GM21717 (cell line): ENCODE measurements at regions not wholly inside any gene's neighbourhood (a gene's known extent, or its start where the extent isn't known, plus 50 kb on each side); places are given as distances from the start of the nearest gene placed in this dataset.
A peak's percentile ranks its signal among the peaks of the same experiment; 100 is the strongest.
"Not testable (repeated sequence)": the region's sequence is repeated elsewhere in the genome, so short reads cannot be mapped to it uniquely, and the experiment has no call there.

ENCODE experiments used
- ATAC-seq: cut with Tn5 transposase; IDR thresholded peaks from one replicate; pipeline ENCODE4 v1.9.1; 2021; ENCODE audit warnings: mild to moderate bottlenecking, moderate library complexity; ENCODE audit not compliant: unreplicated experiment

DNA sequence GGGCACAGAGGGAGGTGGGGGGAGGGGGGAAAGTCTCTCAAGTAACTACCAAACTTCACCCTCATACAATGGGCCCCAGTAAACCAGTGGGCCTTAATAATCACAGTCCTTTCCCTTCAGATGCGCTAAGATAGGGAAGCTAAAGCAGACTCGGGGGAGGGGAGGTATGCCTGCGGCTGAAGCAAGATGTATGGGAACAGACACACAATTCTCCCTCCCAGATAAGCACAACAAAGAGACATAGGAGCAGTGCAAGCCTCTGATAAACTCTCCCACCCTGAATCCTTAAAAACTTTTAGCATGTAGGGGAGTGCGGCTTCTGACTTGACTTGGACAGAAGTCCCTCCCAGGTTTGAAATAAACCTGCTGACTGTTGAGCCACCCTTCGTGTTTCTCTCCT is 54.7 kb downstream of the PROP1 start:
- ATAC-seq: not testable (repeated sequence)

DNA sequence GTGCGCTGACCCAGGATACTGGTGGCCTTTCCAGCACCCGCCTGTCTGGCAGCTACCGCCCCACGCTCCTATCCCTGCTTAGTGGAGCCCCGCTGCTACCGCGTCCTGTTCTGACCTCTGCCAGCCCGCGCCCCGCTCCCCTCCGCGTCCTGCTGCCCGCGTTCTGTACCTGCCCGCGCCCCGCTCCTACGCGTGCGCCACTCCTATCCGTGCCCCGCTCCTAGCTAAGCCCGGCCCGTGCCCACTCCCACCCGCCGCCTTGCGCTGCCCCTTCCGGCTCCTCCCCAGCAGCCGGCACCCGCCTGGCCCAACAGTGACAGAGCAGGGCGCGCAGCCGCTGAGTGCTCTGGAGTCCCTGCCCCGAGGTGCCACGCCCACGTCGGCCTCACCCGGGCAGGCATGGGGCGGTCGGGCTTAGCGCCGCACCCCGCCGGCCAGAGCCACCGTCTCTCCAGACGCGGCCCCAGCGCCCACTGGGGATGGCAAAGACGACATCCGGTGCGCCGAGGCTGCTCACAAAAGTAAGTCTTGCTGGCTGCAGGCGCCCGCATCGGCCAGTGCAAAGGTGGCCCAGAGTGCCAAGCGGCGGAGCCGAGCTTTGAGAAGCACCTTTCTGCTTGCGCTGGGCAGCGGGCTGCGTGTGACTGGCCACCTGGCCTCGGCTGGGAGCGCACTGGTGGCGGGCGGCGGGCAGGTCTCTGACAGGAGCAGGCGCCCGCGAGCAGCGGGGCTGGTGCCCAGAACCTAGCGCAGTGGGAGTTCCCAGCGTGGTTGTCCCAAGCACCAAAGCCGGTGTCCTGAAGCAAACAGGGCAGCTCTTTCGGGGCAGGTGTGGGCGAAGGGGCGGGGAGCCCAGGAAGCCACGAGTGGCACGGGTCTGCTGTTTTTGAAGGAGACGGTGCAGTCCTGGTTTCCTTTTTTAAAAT is 56.5 kb downstream of the PROP1 start:
- not testable (repeated sequence) for ATAC-seq

DNA sequence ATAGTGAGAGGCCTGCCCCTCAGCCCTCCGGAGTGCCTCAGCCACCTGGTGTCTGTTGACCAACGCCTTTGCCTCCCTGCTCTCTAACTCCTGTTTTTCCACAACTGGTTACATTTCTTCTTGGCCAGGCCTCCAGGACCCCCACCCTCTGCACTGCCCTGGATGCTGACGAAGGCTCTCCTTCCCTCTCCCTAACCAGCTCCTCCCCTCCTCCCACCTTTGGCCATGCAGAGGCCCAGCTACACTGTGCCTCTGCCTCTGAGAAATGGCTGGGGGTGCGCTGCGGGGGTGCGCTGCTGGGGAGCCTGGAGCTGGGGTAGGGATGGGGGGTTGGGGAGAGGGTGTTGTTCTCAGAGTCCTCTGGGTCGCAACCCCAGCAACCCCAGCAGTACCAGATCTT is 57.3 kb downstream of the PROP1 start:
- not testable (repeated sequence) for ATAC-seq

DNA sequence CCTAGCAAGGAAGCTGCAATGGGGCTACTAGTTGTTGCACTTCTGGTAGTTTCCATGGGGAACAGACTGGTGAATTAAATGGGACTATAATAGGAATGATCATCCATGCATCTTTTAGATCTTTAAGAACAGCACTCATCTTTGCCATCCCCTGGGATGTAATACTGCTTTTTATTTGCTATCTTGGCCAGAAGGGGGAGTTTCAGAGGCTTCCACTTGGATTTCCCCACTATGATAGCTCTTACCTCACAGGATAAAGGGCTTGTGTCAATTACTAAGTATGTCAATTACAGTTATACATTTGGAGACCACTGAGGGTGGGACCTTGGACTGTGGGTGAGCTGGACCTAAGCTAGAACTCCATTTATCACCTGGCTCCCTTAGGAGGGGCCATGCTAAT is 61.8 kb downstream of the PROP1 start:
- ATAC-seq: not testable (repeated sequence)

DNA sequence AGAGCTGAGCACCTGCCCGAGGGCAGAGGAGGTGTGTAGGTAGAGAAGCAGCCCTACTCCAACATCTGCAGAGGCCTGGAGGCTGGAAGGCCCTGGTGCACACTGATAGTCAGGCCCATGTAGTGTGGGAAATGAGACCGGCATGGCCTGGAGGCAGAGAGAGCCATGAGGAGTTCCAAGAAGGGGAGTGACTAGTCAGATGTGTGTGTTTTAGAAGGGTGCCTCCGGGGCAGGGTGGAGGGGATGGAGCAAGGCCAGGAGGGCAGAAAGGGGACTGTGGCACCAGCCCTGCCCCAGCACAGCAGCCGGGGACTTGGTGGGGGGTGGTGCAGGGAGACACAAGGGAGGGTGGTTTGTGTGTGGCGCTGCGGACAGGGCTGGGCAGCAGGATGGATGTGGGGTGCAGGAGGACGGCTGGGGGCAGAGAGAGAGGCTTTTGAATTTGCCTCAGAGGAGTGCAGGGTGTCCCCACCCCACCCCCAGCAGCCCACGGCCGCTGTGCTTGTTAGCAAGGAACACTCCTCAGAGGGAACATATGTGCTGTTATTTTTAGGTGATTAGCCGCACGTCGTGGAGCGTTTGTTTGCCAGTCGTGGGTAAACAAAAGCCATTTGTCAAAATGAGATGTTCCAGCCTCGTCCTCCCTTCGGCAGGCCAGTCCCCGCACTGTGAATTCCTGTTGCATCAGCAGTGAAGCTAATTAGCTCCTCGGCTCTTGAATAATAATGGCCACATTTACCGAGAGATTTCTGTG is 65.6 kb downstream of the PROP1 start:
- not testable (repeated sequence) for ATAC-seq

DNA sequence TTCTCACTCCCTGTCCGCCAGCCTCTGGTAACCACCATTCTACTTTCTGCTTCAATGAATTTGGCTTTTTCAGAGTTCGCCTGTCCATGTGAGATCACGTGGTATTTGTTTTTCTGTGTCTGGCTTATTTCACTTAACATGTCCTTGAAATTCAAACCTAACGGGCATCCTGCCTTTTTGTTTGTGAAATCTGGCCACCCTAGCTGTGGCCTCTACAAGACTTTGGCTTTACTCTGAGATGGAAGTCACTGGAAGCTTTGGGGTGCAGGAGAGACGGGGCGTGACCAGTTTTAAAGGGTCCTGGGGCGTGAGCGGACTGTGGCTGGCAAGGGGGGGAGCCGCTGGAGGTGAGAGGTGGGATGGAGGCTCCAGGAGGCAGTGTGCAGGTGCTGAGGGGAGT is 66.4 kb downstream of the PROP1 start:
- ATAC-seq: not testable (repeated sequence)

DNA sequence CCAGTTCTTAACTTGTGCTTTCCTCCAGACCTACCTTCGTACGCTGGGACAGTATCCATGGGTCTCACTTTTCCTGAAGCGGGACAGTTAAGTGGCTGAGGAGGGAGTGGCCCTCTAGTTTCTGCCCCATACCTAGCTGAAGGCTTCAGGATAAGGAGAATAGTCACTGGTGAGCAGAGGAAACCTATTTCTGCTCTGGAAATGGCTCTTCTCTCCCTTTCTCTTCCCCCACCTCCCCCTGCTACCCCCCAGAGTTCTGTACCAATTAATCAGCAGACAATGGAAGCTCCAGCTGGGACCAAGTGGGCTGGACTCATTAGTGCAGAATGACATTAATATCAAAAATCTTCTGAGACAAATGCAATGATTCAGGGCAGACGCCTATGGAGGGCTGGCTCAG is 68.5 kb downstream of the PROP1 start:
- not testable (repeated sequence) for ATAC-seq

DNA sequence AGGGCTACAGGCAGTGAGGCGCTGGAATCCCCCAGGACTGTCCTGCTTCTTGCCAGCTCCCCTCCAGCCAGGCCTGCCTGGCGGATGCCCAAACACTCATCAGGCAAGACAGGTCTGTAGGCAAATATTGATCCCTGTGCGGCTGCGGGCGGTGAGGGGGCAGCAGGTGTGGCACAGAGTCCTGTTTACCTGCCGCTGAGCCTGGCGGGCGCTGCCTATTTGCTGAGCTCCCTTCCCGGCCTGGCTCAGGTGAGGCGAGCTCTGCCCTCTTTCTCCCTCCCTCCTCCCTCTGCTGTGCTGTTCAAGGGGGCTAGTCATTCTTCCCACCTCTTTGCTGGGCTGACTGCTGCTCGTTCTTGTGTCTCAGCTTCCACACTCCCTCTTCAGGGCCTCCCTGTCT is 71.5 kb downstream of the PROP1 start:
- ATAC-seq: not testable (repeated sequence)

DNA sequence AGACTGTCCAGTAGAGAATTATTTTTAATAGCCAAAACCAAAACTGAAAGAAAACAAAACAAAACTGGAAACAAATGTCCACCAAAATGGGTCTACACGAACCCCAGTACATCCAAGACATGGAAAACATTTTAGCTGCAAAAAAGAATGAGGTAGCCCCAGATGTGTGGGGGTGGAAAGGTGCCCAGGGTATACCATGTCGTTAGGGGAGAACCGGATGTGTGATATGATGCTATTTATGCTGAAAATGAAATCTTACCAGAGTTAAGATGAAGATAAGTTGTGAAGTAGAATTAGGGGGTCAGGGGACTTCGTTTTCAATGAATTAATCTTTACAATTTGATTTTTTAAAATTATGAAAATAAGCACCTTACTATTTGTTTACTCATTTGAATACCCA is 72.2 kb downstream of the PROP1 start:
- ATAC-seq: not testable (repeated sequence)

DNA sequence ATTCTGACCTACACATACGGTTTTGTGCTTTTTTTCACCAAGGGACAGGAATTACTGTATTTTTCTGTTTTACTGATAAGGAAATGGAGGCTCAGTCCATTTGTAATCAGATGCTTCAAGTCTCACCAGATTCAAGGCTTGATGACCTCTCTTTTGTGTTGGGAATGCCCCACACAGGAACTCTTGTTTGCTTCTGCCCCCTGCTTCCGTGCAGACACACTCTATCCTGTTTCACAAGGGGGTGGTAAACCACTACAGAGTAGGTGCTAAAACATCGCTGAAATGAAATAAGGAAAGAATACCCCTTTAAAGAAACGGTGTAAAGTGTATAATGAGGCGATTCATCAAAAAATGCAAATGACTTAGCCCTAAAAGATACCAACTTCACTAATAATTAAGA is 72.9 kb downstream of the PROP1 start:
- not testable (repeated sequence) for ATAC-seq

DNA sequence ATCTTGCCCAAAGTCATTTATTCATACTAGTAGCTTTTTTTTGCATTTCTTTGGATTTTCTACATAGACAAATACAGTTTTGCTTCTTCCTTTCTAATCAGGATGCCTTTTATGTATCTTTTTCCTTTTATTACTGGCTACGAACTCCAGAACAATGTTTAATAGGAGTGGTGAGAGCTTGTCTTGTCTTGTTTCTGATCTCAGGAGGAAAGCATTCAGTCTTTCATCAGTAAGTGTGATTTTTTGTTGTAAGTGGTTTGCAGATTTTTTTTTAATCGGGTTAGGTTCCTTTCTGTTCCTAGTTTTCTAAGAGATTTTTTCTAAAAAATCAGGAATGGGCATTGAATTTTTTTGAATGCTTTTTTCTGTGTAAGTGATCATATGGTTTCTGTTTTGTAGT is 86.8 kb downstream of the PROP1 start:
- not testable (repeated sequence) for ATAC-seq

DNA sequence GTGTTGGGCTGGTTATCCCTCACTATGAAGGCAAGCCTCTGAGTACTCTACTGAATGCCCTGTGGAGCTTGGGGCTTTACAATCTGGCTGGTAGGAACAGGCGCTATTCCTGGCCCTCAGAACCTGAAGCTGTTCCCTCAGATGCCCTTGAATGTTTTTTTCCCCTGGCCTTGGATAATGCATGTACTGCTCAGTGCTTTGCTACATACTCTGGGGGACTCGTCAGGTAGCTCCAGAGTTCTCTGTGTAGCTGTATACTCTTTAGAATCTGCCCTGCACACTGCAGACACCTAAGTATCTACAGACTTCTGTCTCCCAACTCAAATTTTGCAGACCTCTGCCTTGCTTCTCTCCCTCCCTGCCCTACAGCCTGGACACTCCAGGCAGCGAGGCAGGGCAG is 93.2 kb downstream of the PROP1 start:
- ATAC-seq: not testable (repeated sequence)

DNA sequence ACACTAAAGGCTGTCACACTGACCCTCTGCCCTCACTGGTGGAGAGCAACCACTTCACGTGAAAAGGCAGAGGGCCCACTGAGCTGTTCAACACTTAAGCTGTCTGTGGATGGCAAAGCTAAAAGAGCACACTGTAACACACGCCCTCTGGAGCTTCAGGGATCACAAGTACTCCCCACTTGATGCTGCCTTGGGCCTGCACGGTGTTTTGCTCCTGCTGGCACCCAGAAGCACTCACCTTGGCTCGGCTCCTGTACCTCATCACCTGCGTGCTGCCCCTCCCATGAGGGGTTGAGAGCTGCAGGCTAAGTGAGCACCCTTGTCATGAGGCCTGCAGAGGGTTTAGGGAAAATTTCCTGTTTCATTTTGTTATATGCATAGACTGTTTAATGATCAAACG is 96.0 kb downstream of the PROP1 start:
- ATAC-seq: not testable (repeated sequence)

DNA sequence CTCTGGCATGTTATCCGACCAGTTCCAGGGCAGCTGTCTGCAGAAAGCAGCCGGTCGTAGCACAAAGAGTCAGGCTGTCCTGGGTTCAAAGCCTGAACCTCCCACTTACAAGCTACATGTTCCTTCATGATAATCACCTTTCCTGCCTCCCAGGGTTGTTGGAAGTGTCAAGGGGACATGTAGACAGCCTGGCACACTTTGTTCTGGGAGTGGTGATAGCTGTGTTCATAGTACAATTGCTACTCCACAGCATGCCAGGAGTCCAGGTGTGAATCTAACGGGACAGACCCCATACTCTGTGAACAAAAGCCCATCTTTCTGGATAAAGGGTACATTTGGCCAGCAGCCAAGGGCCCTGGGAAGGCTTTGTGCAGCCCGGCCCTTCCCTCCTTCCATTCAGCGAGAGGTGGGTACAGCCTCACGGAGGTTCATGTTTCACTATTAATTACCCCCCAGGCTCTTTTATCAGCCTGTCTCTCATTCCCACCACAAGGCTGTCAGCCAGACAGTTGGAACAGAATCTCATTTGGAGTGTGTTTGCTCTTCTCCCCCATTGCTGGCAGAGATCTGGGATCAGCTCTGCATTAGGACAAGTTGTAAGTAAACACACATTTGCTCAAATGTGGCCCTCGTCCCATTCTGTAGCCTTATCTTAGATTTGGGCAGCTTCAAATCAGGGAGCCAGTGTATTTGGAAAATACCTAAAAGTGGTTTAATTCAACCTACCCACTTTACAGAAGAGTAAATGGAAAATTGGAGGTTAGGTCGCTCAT is 101.2 kb downstream of the PROP1 start:
- not testable (repeated sequence) for ATAC-seq

DNA sequence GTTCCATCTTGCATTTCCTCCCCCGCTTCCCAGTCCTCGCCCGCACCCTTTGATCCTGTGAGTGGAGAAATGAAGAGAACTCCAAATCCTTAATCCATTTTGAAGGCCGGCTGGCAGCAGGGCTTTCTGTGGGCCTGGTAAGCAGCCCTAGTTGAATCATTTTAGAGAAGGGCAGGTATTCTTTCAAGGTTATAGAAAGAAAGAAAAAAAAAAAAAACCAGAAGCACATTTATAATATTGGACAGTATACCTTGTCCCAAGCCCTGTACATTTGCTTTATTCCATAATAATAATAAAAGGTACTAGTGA is 103.7 kb downstream of the PROP1 start:
- ATAC-seq: not testable (repeated sequence)

DNA sequence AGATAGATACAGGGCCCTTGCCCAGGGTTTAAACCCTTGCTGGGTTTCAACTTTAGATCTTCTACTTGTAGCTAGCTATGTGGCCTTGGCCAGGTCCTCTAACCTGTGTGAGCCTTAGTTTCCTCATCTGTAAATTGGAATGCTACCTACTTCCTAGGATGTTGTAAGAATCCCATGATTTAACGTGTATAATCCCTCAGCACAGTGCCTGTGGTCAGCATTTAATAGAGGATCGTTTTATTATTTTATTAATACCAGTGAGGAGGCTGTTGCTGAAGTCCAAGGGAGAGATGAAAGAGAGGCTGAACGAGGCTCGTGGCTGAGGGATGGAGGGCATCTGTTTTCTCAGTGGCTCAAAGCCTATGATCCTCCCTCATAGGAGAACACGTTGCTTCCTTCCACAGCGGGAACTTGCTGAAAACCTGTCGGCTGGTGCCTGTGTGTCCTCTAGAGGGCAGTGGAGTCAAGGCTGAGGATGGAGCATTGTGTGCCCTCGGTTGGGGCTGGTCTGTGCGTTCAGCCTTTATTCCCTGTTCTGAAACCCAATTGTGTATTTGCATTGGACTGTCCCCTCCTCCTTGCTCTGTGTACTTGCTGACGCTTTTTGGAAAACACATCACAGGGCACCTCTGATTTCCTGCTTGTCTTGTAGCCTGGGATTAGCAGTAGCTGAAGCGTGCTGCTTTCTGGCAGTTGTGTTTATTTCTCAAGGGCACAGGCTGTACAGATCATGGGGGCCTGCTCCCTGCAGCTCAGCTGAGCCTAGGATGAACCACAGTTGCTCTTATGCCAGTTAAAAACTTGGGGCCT is 104.3 kb downstream of the PROP1 start:
- peak; percentile 83 for ATAC-seq

DNA sequence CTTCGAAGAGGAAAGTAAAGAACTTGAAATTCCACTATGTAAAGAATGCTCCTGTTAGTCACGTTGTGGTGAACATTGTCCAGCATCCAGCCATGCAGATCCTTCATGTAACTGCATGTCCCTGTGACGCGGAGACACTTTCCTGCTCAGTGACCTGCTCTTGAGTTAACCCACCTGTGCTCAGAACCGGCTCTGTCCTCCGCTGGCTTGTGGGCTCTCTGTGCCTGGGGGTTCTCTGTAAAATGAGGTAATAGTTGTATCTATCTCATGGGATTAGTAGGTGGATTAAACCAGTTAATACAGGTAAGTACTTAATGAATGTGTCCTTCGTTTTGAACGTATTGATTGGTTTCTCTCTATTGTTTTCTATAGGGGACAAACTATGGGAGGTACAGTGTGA is 100.6 kb upstream of the FAM153A start:
- not testable (repeated sequence) for ATAC-seq

DNA sequence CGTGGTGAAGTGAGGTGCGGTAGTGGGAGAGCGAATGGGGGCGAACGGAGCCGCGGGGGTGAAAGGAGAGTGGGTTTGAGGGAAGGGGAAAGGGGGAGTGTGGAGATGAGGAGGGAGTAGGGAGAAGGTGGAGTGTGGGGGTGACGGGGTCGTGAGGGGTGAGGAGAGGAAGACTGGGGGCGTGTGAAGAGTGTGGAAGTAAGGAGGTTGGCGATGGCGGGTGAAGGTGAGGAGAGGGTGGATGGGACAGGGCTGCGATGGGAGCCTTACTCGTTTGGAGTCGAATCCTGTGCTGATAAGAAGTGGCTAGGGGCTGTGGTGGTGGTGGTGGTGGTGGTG is 93.2 kb upstream of the FAM153A start:
- ATAC-seq: peak; percentile 28

DNA sequence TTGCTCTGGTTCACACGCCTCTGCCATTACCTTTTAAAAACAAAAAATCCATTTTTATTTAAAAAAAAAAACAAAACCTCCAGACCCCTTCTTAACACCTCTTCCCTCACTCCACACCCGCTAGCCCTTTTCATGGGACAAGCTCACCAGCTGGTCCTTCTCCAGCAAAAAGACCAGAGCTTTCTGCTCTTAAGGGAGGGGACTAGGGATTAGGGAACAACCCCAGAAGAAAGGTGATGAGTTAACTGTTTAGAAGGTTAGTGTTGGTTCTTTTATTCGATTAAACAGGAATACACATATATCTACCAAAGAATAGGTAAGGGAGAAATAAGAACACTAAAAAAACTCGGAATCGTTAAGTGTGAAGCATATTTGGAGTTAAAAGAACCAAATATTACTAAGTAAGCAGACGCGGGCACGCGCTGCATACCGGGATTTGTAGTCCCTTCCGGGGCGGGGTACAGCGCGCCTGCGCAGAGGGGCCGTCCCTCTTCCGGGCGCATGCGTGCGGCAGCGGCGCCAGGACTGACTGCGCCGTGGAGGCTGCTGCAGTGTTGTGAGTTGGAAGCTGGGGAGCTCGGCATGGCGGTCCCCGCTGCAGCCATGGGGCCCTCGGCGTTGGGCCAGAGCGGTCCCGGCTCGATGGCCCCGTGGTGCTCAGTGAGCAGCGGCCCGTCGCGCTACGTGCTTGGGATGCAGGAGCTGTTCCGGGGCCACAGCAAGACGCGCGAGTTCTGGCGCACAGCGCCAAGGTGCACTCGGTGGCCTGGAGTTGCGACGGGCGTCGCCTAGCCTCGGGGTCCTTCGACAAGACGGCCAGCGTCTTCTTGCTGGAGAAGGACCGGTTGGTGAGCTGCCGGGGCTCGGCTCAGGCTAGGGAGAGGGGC is 92.6 kb upstream of the FAM153A start:
- peak; percentile 57 for ATAC-seq
